Lower leg skin (tissue), 4 donors: ENCODE measurements at regions not wholly inside any gene's neighbourhood (a gene's known extent, or its start where the extent isn't known, plus 50 kb on each side); places are given as distances from the start of the nearest gene placed in this dataset.

ENCODE experiments used
- DNase-seq, 2 donors: peaks; one replicate each; pipeline ENCODE4 v3.0.0-alpha.2; 2019; ENCODE audit warnings: low spot score in 2 of 2
- H3K4me3 ChIP-seq: fragments of 200-600 bp; sonication (generic); 2 replicates; pipeline ENCODE4 v1.5.1; 2017; ENCODE audit warnings: mild to moderate bottlenecking, low read depth; ENCODE audit not compliant: poor library complexity, severe bottlenecking
- POLR2A ChIP-seq, 2 donors: fragments of 450-650 bp; IDR thresholded peaks; one replicate each; pipeline ENCODE4 v1.6.1; 2016 to 2017; ENCODE audit warnings: antibody characterized with exemption in 2 of 2, mild to moderate bottlenecking in 1 of 2, moderate library complexity in 1 of 2
- WGBS, 2 donors: methylation state at CpG; one replicate each; pipeline ENCODE4 v1.1.5; 2018; 5-methylcytosine and 5-hydroxymethylcytosine counted together
- intact Hi-C: fragments of 100-400 bp; cut with DNase I; formaldehyde crosslinking; loops from one replicate; pipeline ENCODE4 v1.15.0; 2023; ENCODE audit warnings: low total_unique reads
- TF ChIP-seq, protein P1 (sequence below), 3 donors: fragments of 450-650 bp; IDR thresholded peaks; one replicate each; pipeline ENCODE4 v1.5.1; 2016; ENCODE audit warnings: antibody characterized with exemption in 3 of 3, mild to moderate bottlenecking in 3 of 3, moderate library complexity in 2 of 3

DNA sequence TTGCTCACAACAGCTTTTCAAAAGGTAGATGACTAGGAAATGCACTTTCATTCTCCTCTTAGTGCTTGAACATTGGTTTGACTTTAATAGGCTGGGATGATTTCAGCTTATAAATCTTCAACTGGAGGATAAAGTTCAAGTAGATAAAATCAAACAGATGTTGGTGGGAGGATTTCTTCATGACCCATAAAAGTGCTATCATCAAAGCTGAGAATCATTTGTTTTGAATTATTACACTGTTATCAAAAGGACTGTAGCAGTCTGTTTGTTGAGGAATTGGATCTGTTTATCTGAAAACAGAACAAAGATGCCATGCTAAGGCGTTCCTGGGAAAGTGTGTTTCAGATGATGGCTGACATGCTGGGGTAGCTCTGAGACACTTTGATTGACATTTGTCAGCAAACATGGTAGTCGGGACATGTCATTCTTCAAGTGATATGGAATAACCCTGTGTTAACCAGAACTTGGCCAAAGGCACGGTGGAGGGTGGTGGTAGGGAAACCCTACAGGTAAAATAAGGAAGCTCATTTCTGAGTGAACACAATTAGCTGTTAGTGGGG, 304.0 kb upstream of the PITX2 start:
- intact Hi-C loops: no loop called here
- DNase-seq: no peak
- TF ChIP-seq, protein P1, sequence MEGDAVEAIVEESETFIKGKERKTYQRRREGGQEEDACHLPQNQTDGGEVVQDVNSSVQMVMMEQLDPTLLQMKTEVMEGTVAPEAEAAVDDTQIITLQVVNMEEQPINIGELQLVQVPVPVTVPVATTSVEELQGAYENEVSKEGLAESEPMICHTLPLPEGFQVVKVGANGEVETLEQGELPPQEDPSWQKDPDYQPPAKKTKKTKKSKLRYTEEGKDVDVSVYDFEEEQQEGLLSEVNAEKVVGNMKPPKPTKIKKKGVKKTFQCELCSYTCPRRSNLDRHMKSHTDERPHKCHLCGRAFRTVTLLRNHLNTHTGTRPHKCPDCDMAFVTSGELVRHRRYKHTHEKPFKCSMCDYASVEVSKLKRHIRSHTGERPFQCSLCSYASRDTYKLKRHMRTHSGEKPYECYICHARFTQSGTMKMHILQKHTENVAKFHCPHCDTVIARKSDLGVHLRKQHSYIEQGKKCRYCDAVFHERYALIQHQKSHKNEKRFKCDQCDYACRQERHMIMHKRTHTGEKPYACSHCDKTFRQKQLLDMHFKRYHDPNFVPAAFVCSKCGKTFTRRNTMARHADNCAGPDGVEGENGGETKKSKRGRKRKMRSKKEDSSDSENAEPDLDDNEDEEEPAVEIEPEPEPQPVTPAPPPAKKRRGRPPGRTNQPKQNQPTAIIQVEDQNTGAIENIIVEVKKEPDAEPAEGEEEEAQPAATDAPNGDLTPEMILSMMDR (IDR thresholded peaks at IDR 0.05): no peak
- no peak for TF ChIP-seq POLR2A (IDR thresholded peaks at IDR 0.05)
- 46 to 47% methylated on average over 3 of the region's 3 CpGs for WGBS, 2 donors
- no peak overlapping the region for H3K4me3 ChIP-seq

DNA sequence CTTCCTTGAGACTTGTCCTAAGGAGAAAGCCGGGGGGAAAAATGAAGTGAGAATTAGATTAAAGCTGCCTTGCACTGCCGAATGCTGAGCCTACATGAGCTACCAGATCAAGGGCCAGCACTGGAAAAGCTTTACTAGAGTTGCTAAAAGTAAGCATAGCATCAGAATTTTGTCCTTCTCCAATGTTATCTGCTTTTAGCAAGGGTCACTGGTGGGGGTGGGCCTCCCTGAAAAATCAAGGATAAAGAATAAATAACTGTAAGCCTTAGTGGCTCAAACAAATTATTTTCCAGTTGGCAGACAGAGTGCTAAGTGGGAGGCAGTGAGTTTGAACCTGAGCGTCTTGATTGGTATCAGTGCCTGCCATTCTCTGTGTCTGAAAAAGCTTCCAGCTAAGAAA, 310.5 kb upstream of the PITX2 start:
- H3K4me3 ChIP-seq: no peak overlapping the region
- DNase-seq: no peak
- intact Hi-C loops: no loop called here
- TF ChIP-seq, protein P1 (IDR thresholded peaks at IDR 0.05): no peak
- no peak for TF ChIP-seq POLR2A (IDR thresholded peaks at IDR 0.05)
- 77 to 80% methylated on average over 3 of the region's 3 CpGs for WGBS, 2 donors

DNA sequence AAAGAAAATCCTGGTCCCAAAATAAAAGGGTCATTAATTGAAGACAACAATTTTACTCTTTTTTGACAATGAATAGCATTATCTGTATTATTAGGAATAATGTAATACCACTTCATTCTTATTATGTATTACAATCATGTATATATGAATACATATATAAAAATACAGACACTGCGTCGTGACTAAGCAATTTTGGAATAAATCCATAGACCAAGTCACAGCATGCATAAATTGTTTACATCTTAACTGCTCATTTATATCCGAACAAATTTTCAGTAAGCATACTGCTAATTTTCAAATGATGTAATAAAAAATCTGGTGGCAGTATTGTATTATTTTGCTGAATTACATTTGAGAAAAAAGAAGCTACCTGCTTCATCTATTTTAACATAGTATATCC, 321.6 kb upstream of the PITX2 start:
- intact Hi-C loops: no loop called here
- TF ChIP-seq POLR2A (IDR thresholded peaks at IDR 0.05): no peak
- TF ChIP-seq, protein P1 (IDR thresholded peaks at IDR 0.05): no peak
- DNase-seq: no peak
- 59 to 64% methylated on average over 3 of the region's 3 CpGs for WGBS, 2 donors
- no peak overlapping the region for H3K4me3 ChIP-seq

DNA sequence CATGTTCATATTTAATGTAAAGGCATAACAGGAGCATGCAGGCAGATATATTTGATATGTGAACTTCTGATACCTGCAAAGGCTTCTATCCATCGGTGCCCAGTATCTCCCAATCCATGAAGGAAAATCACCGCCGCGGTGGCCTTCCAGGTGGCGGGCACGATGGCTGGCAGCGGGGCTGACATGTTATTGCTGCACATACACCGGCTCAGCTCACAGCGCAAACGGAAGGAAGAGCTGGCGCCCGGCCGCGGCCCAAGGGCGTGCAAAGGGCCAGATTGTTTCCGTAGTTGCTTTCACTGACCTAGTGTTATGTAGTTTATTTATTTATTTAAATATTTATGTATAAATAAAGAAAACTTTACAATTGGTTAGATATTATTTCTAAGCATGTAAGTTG, 322.7 kb upstream of the PITX2 start:
- intact Hi-C loops: no loop called here
- TF ChIP-seq POLR2A (IDR thresholded peaks at IDR 0.05): no peak
- TF ChIP-seq, protein P1 (IDR thresholded peaks at IDR 0.05): no peak
- DNase-seq: no peak
- H3K4me3 ChIP-seq: no peak overlapping the region
- 94 to 97% methylated on average over 16 of the region's 16 CpGs for WGBS, 2 donors

- intact Hi-C loops: no loop called here
- 89 to 90% methylated on average over 3 of the region's 3 CpGs for WGBS, 2 donors
- H3K4me3 ChIP-seq: no peak overlapping the region
- DNase-seq: no peak
- TF ChIP-seq, protein P1 (IDR thresholded peaks at IDR 0.05): no peak
- TF ChIP-seq POLR2A (IDR thresholded peaks at IDR 0.05): no peak
Measured at GRCh38 chr4:110949542-110949941, 326.7 kb upstream of the PITX2 start.

- no peak for DNase-seq
- TF ChIP-seq, protein P1 (IDR thresholded peaks at IDR 0.05): no peak
- TF ChIP-seq POLR2A (IDR thresholded peaks at IDR 0.05): no peak
- no peak overlapping the region for H3K4me3 ChIP-seq
- WGBS, 2 donors: 57 to 73% methylated on average over 2 of the region's 2 CpGs
- intact Hi-C loops: no loop called here
Measured at GRCh38 chr4:110950731-110951130, 327.9 kb upstream of the PITX2 start.
